Astrocyte of the cerebellum (primary cell): ENCODE measurements at regions not wholly inside any gene's neighbourhood (a gene's known extent, or its start where the extent isn't known, plus 50 kb on each side); places are given as distances from the start of the nearest gene placed in this dataset.

Experiments
- DNase-seq: peaks from one replicate; pipeline ENCODE4 v3.0.0-alpha.2; 2011; ENCODE audit warnings: low read depth
- H3K4me3 ChIP-seq: 2 replicates; pipeline ENCODE4 v1.5.1; 2011; ENCODE audit warnings: mild to moderate bottlenecking, low read depth, low read length, moderate library complexity
- in situ Hi-C: cut with HindIII; loops from 2 replicates; pipeline ENCODE4 v1.10.0; 2017; ENCODE audit warnings: low sequenced_read_pairs
- TF ChIP-seq, protein P1 (sequence below): IDR thresholded peaks from 2 replicates; pipeline ENCODE4 v1.5.1; 2012; ENCODE audit warnings: low read length, low read depth, moderate library complexity, mild to moderate bottlenecking; ENCODE audit errors: missing control alignments

GRCh38 chr19:30152510-30153291, 210.7 kb downstream of the URI1 start:
- H3K4me3 ChIP-seq, result no peak overlapping the region
- TF ChIP-seq, protein P1, sequence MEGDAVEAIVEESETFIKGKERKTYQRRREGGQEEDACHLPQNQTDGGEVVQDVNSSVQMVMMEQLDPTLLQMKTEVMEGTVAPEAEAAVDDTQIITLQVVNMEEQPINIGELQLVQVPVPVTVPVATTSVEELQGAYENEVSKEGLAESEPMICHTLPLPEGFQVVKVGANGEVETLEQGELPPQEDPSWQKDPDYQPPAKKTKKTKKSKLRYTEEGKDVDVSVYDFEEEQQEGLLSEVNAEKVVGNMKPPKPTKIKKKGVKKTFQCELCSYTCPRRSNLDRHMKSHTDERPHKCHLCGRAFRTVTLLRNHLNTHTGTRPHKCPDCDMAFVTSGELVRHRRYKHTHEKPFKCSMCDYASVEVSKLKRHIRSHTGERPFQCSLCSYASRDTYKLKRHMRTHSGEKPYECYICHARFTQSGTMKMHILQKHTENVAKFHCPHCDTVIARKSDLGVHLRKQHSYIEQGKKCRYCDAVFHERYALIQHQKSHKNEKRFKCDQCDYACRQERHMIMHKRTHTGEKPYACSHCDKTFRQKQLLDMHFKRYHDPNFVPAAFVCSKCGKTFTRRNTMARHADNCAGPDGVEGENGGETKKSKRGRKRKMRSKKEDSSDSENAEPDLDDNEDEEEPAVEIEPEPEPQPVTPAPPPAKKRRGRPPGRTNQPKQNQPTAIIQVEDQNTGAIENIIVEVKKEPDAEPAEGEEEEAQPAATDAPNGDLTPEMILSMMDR, result no peak
- in situ Hi-C loops, result no loop called here
- DNase-seq, result no peak

- H3K4me3 ChIP-seq, result no peak overlapping the region
- TF ChIP-seq, protein P1, result no peak
- in situ Hi-C loops, result no loop called here
- DNase-seq, result no peak
These were observed 211.5 kb downstream of the URI1 start for GRCh38 chr19:30153326-30154210.

DNA sequence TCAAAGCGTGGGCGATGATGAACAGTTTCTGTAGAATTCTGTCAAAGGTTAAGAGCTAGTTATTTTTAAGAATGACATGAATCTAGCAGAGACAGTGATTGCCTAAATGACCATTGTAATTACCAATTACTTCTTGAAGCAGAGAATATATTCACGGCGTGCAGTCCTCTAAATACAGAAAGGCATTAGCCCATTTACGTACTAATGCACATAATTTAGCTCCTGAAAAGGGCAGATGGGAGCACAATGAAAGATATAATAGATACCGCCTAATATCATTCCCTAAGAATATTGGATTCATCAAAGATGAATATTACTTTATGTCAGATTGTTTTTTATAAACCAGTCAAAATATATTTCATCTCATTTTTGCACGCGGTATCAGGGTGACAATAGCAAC, 212.4 kb downstream of the URI1 start:
- no peak for DNase-seq
- in situ Hi-C loops, result no loop called here
- TF ChIP-seq, protein P1, result no peak
- H3K4me3 ChIP-seq, result no peak overlapping the region

- in situ Hi-C loops, result no loop called here
- TF ChIP-seq, protein P1, result no peak
- H3K4me3 ChIP-seq, result no peak overlapping the region
These were observed 213.6 kb downstream of the URI1 start for GRCh38 chr19:30155381-30156200.

GRCh38 chr19:30156646-30157045, 214.6 kb downstream of the URI1 start:
- H3K4me3 ChIP-seq, result no peak overlapping the region
- in situ Hi-C loops, result no loop called here
- TF ChIP-seq, protein P1, result no peak
- no peak for DNase-seq

More at GRCh38 chr19:30155381-30156200, 213.6 kb downstream of the URI1 start:
- DNase-seq, result no peak
